GM21526 (cell line): ENCODE measurements at regions not wholly inside any gene's neighbourhood (a gene's known extent, or its start where the extent isn't known, plus 50 kb on each side); places are given as distances from the start of the nearest gene placed in this dataset.

ENCODE experiments used
- ATAC-seq: cut with Tn5 transposase; IDR thresholded peaks from one replicate; pipeline ENCODE4 v1.9.1; 2021; ENCODE audit warnings: moderate library complexity; ENCODE audit not compliant: unreplicated experiment, low FRiP score

GRCh38 chr12:81963636-81964035 lies 204.5 kb upstream of the PPFIA2 start:
- ATAC-seq = no peak

GRCh38 chr12:81963026-81963425 lies 203.9 kb upstream of the PPFIA2 start:
- ATAC-seq = no peak

- ATAC-seq = no peak
Observed at GRCh38 chr12:81962126-81962856, 203.1 kb upstream of the PPFIA2 start.

GRCh38 chr12:81958406-81958805 lies 199.3 kb upstream of the PPFIA2 start:
- ATAC-seq = no peak

- ATAC-seq = no peak
Observed at GRCh38 chr12:81957631-81958030, 198.5 kb upstream of the PPFIA2 start.

- no peak for ATAC-seq
Observed at GRCh38 chr12:81956468-81956860, 197.3 kb upstream of the PPFIA2 start.

GRCh38 chr12:81953541-81953940 lies 194.4 kb upstream of the PPFIA2 start:
- no peak for ATAC-seq

- ATAC-seq = no peak
Observed at GRCh38 chr12:81950871-81951270, 191.7 kb upstream of the PPFIA2 start.

- no peak for ATAC-seq
Observed at GRCh38 chr12:81949841-81950308, 190.7 kb upstream of the PPFIA2 start.

- ATAC-seq = no peak
Observed at GRCh38 chr12:81949416-81949815, 190.3 kb upstream of the PPFIA2 start.

- ATAC-seq = no peak
Observed at GRCh38 chr12:81944886-81945285, 185.7 kb upstream of the PPFIA2 start.

GRCh38 chr12:81942594-81942993 lies 183.4 kb upstream of the PPFIA2 start:
- no peak for ATAC-seq

GRCh38 chr12:81930037-81930436 lies 170.9 kb upstream of the PPFIA2 start:
- no peak for ATAC-seq

GRCh38 chr12:81896771-81897170 lies 137.6 kb upstream of the PPFIA2 start:
- ATAC-seq = no peak

- no peak for ATAC-seq
Observed at GRCh38 chr12:81888961-81889360, 129.8 kb upstream of the PPFIA2 start.

- ATAC-seq = no peak
Observed at GRCh38 chr12:81888106-81888740, 129.1 kb upstream of the PPFIA2 start.

- no peak for ATAC-seq
Observed at GRCh38 chr12:81874586-81874985, 115.4 kb upstream of the PPFIA2 start.

- ATAC-seq = no peak
Observed at GRCh38 chr12:81874166-81874565, 115.0 kb upstream of the PPFIA2 start.

GRCh38 chr12:81872400-81872799 lies 113.2 kb upstream of the PPFIA2 start:
- ATAC-seq = no peak

GRCh38 chr12:81866081-81866480 lies 106.9 kb upstream of the PPFIA2 start:
- no peak for ATAC-seq

- ATAC-seq = no peak
Observed at GRCh38 chr12:81863406-81863805, 104.3 kb upstream of the PPFIA2 start.

- no peak for ATAC-seq
Observed at GRCh38 chr12:81859521-81859920, 100.4 kb upstream of the PPFIA2 start.
